ENCODE measurements at regions not wholly inside any gene's neighbourhood (a gene's known extent, or its start where the extent isn't known, plus 50 kb on each side); places are given as distances from the start of the nearest gene placed in this dataset.

DNA sequence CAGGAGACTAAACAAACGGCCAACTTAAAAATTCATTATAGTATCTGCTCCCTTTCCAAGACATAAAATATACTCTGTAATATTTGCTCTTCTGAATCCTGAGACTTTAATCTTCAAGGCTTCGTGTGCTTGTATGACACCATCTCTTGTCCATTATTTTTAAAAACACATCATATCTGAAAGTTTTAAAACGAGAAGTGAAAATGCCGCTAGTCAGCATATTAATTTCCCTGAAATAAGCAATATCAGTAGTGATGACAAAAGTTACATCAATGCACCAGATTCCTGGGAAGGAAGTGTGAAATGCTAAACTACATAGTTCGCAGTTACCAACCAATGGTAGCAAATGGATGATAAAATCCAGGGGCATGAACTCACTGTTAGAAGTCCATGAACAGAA is 66.8 kb upstream of the EXOC1L start:
- TF ChIP-seq, protein P1, sequence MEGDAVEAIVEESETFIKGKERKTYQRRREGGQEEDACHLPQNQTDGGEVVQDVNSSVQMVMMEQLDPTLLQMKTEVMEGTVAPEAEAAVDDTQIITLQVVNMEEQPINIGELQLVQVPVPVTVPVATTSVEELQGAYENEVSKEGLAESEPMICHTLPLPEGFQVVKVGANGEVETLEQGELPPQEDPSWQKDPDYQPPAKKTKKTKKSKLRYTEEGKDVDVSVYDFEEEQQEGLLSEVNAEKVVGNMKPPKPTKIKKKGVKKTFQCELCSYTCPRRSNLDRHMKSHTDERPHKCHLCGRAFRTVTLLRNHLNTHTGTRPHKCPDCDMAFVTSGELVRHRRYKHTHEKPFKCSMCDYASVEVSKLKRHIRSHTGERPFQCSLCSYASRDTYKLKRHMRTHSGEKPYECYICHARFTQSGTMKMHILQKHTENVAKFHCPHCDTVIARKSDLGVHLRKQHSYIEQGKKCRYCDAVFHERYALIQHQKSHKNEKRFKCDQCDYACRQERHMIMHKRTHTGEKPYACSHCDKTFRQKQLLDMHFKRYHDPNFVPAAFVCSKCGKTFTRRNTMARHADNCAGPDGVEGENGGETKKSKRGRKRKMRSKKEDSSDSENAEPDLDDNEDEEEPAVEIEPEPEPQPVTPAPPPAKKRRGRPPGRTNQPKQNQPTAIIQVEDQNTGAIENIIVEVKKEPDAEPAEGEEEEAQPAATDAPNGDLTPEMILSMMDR (IDR thresholded peaks at IDR 0.05): no peak
- TF ChIP-seq POLR2A (IDR thresholded peaks at IDR 0.05): no peak

All from Peyer's patch (tissue), 4 donors.